ENCODE measurements at regions not wholly inside any gene's neighbourhood (a gene's known extent, or its start where the extent isn't known, plus 50 kb on each side); places are given as distances from the start of the nearest gene placed in this dataset.

DNA sequence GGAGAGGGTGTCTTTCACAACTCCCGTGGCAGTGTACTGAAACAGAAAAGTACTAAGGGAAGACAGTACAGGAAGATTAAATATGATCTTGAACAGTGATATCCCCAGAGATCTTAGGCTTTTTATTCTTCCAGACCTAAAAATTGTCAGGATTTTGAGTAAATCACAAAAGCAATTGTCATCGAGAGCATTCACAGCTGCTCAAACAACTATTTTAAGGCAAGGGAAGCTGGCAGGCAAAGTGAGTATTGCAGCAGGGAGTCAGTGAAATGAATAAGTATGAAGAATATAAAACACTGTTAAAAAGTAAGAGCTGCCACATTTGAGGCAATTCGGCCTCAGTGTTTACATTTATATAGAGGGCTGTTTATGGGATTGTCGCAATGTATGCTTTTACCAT, 479.0 kb downstream of the CAAP1 start (continued):
- TF ChIP-seq, protein P1, sequence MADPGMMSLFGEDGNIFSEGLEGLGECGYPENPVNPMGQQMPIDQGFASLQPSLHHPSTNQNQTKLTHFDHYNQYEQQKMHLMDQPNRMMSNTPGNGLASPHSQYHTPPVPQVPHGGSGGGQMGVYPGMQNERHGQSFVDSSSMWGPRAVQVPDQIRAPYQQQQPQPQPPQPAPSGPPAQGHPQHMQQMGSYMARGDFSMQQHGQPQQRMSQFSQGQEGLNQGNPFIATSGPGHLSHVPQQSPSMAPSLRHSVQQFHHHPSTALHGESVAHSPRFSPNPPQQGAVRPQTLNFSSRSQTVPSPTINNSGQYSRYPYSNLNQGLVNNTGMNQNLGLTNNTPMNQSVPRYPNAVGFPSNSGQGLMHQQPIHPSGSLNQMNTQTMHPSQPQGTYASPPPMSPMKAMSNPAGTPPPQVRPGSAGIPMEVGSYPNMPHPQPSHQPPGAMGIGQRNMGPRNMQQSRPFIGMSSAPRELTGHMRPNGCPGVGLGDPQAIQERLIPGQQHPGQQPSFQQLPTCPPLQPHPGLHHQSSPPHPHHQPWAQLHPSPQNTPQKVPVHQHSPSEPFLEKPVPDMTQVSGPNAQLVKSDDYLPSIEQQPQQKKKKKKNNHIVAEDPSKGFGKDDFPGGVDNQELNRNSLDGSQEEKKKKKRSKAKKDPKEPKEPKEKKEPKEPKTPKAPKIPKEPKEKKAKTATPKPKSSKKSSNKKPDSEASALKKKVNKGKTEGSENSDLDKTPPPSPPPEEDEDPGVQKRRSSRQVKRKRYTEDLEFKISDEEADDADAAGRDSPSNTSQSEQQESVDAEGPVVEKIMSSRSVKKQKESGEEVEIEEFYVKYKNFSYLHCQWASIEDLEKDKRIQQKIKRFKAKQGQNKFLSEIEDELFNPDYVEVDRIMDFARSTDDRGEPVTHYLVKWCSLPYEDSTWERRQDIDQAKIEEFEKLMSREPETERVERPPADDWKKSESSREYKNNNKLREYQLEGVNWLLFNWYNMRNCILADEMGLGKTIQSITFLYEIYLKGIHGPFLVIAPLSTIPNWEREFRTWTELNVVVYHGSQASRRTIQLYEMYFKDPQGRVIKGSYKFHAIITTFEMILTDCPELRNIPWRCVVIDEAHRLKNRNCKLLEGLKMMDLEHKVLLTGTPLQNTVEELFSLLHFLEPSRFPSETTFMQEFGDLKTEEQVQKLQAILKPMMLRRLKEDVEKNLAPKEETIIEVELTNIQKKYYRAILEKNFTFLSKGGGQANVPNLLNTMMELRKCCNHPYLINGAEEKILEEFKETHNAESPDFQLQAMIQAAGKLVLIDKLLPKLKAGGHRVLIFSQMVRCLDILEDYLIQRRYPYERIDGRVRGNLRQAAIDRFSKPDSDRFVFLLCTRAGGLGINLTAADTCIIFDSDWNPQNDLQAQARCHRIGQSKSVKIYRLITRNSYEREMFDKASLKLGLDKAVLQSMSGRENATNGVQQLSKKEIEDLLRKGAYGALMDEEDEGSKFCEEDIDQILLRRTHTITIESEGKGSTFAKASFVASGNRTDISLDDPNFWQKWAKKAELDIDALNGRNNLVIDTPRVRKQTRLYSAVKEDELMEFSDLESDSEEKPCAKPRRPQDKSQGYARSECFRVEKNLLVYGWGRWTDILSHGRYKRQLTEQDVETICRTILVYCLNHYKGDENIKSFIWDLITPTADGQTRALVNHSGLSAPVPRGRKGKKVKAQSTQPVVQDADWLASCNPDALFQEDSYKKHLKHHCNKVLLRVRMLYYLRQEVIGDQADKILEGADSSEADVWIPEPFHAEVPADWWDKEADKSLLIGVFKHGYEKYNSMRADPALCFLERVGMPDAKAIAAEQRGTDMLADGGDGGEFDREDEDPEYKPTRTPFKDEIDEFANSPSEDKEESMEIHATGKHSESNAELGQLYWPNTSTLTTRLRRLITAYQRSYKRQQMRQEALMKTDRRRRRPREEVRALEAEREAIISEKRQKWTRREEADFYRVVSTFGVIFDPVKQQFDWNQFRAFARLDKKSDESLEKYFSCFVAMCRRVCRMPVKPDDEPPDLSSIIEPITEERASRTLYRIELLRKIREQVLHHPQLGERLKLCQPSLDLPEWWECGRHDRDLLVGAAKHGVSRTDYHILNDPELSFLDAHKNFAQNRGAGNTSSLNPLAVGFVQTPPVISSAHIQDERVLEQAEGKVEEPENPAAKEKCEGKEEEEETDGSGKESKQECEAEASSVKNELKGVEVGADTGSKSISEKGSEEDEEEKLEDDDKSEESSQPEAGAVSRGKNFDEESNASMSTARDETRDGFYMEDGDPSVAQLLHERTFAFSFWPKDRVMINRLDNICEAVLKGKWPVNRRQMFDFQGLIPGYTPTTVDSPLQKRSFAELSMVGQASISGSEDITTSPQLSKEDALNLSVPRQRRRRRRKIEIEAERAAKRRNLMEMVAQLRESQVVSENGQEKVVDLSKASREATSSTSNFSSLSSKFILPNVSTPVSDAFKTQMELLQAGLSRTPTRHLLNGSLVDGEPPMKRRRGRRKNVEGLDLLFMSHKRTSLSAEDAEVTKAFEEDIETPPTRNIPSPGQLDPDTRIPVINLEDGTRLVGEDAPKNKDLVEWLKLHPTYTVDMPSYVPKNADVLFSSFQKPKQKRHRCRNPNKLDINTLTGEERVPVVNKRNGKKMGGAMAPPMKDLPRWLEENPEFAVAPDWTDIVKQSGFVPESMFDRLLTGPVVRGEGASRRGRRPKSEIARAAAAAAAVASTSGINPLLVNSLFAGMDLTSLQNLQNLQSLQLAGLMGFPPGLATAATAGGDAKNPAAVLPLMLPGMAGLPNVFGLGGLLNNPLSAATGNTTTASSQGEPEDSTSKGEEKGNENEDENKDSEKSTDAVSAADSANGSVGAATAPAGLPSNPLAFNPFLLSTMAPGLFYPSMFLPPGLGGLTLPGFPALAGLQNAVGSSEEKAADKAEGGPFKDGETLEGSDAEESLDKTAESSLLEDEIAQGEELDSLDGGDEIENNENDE (IDR thresholded peaks at IDR 0.05; ENCODE audit: insufficient replicate concordance, low read length): no peak
- TF ChIP-seq GTF2F1 (IDR thresholded peaks at IDR 0.05; ENCODE audit: borderline replicate concordance, low read depth, low read length) (no peak), HDAC6 (IDR thresholded peaks at IDR 0.05; ENCODE audit: low read depth, low read length) (no peak), ZNF274 (IDR thresholded peaks at IDR 0.05; ENCODE audit: borderline replicate concordance, extremely low read depth, low read length) (no peak), CTBP2 (IDR thresholded peaks at IDR 0.05; ENCODE audit: borderline replicate concordance, insufficient read depth, insufficient read length, low read length) (no peak), RFX5 (IDR thresholded peaks at IDR 0.05; ENCODE audit: borderline replicate concordance, low read depth, low read length) (no peak), BRCA1 (IDR thresholded peaks at IDR 0.05; ENCODE audit: low read depth, low read length) (no peak)
- TF ChIP-seq, protein P2, sequence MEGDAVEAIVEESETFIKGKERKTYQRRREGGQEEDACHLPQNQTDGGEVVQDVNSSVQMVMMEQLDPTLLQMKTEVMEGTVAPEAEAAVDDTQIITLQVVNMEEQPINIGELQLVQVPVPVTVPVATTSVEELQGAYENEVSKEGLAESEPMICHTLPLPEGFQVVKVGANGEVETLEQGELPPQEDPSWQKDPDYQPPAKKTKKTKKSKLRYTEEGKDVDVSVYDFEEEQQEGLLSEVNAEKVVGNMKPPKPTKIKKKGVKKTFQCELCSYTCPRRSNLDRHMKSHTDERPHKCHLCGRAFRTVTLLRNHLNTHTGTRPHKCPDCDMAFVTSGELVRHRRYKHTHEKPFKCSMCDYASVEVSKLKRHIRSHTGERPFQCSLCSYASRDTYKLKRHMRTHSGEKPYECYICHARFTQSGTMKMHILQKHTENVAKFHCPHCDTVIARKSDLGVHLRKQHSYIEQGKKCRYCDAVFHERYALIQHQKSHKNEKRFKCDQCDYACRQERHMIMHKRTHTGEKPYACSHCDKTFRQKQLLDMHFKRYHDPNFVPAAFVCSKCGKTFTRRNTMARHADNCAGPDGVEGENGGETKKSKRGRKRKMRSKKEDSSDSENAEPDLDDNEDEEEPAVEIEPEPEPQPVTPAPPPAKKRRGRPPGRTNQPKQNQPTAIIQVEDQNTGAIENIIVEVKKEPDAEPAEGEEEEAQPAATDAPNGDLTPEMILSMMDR (IDR thresholded peaks at IDR 0.05; ENCODE audit: control extremely low read depth in 1 of 3, insufficient read depth in 1 of 3, low read depth in 1 of 3, low read length in 3 of 3): no peak
